PFSK-1 (cell line): ENCODE measurements at regions not wholly inside any gene's neighbourhood (a gene's known extent, or its start where the extent isn't known, plus 50 kb on each side); places are given as distances from the start of the nearest gene placed in this dataset.

Experiments used
- FOXP2 ChIP-seq: optimal IDR thresholded peaks from 2 replicates; pipeline ENCODE3; 2011; ENCODE audit warnings: borderline replicate concordance, control low read depth, inconsistent platforms; ENCODE audit not compliant: insufficient read depth; ENCODE audit errors: extremely low read length, extremely low read depth
- POLR2AphosphoS5 ChIP-seq: IDR thresholded peaks from 2 replicates; pipeline ENCODE4 v1.6.1; 2012; ENCODE audit warnings: low read depth, mild to moderate bottlenecking, control low read depth, low read length, moderate library complexity
- SIN3A ChIP-seq: IDR thresholded peaks from 2 replicates; pipeline ENCODE4 v1.6.1; 2012; ENCODE audit warnings: mild to moderate bottlenecking, low read length, moderate library complexity, borderline replicate concordance; ENCODE audit not compliant: insufficient read depth
- TAF1 ChIP-seq: IDR thresholded peaks from 2 replicates; pipeline ENCODE4 v1.6.1; 2012; ENCODE audit warnings: low read length, control low read depth, borderline replicate concordance; ENCODE audit not compliant: insufficient read depth
- TF ChIP-seq, protein P1 (sequence below), 2 experiments: IDR thresholded peaks; 2 replicates each; pipeline versions ENCODE4 v1.6.1 to v1.8.0; 2011 to 2012; ENCODE audit warnings: low read depth in 2 of 2, low read length in 2 of 2, control low read depth in 1 of 2, inconsistent platforms in 1 of 2, mild to moderate bottlenecking in 1 of 2, moderate library complexity in 1 of 2; ENCODE audit not compliant: insufficient read depth in 1 of 2

DNA sequence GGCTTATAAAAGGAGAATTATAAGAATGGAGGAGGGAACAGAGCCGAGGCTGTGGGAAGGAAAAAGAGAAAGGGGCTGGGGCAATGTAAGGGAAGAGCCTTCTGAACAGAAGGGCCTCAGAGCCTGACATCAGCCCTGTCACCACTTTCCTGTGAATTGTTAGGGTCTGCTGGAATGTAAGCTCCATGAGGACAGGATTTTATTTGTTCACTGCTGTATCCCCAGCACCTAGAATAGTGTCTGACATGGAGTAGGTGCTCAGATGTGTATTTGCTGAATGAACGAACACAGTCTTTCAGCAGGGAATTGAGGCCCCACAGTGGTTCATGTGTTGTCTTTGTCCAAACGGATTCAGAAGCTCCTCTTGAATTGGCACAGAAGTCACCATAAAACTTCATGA is 251.5 kb downstream of the OPA1 start:
- no peak for TF ChIP-seq SIN3A
- TF ChIP-seq TAF1, result no peak
- no peak for TF ChIP-seq FOXP2
- TF ChIP-seq, protein P1, sequence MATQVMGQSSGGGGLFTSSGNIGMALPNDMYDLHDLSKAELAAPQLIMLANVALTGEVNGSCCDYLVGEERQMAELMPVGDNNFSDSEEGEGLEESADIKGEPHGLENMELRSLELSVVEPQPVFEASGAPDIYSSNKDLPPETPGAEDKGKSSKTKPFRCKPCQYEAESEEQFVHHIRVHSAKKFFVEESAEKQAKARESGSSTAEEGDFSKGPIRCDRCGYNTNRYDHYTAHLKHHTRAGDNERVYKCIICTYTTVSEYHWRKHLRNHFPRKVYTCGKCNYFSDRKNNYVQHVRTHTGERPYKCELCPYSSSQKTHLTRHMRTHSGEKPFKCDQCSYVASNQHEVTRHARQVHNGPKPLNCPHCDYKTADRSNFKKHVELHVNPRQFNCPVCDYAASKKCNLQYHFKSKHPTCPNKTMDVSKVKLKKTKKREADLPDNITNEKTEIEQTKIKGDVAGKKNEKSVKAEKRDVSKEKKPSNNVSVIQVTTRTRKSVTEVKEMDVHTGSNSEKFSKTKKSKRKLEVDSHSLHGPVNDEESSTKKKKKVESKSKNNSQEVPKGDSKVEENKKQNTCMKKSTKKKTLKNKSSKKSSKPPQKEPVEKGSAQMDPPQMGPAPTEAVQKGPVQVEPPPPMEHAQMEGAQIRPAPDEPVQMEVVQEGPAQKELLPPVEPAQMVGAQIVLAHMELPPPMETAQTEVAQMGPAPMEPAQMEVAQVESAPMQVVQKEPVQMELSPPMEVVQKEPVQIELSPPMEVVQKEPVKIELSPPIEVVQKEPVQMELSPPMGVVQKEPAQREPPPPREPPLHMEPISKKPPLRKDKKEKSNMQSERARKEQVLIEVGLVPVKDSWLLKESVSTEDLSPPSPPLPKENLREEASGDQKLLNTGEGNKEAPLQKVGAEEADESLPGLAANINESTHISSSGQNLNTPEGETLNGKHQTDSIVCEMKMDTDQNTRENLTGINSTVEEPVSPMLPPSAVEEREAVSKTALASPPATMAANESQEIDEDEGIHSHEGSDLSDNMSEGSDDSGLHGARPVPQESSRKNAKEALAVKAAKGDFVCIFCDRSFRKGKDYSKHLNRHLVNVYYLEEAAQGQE (IDR thresholded peaks at IDR 0.05; ENCODE audit: insufficient read depth in 1 of 2, low read depth in 2 of 2, low read length in 2 of 2), result no peak
- TF ChIP-seq POLR2AphosphoS5, result no peak

DNA sequence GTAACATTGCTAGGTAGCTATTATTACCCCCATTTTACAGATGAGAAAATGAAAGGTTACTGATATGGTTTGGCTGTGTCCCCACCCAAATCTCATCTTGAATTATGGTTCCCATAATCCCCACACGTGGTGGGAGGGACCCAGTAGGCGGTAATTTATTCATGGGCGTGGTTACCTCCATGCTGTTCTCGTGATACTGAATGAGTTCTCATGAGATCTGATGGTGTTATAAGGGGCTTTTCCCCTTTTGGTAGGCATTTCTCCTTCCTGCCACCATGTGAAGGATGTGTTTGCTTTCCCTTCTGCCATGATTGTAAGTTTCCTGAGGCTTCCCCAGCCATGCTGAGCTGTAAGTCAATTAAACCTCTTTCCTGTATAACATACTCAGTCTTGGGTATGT is 252.1 kb downstream of the OPA1 start:
- no peak for TF ChIP-seq FOXP2
- TF ChIP-seq, protein P1 (IDR thresholded peaks at IDR 0.05; ENCODE audit: insufficient read depth in 1 of 2, low read depth in 2 of 2, low read length in 2 of 2), result no peak
- no peak for TF ChIP-seq TAF1
- TF ChIP-seq SIN3A, result no peak
- no peak for TF ChIP-seq POLR2AphosphoS5

DNA sequence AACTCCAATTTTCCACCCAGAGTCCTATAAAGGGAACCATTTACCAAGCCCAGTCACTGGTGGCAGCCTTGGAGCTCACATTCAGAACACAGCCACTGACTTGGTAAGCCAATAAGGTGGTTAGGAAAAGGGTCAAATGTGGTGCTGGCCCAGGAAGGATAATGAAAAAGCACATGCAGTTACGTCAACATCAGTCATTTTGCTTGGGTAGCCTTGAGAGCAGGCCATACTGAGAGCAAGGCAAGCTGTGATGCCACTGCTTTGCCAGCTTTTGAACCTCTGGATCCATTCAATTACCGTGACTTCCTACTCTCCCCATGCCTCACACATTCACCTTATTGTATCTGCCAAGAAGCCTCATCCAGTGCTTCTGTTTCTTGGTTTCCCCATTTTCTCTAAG is 253.6 kb downstream of the OPA1 start:
- TF ChIP-seq POLR2AphosphoS5 (no peak), TAF1 (no peak), SIN3A (no peak), FOXP2 (no peak)

DNA sequence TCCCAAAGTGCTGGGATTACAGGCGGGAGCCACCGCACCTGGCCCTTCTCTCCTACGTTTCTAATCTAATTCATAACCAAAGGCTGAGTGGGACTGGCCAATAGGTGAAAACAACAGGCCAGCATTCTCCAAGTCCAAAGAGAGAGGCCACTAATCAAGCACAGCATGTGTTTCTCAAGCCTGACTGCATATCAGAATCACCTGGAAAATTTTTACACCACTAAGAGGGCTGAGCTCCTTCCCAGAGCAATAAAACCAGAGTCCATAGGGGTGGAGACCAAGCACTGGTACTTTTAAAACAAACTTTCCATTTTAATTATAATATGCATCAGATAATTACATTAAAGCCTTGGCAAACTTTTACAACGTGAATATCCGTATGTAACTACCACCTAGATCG is 254.4 kb downstream of the OPA1 start:
- TF ChIP-seq POLR2AphosphoS5 (no peak), TAF1 (no peak), FOXP2 (no peak), SIN3A (no peak)
- TF ChIP-seq, protein P1 (IDR thresholded peaks at IDR 0.05; ENCODE audit: insufficient read depth in 1 of 2, low read depth in 2 of 2, low read length in 2 of 2), result no peak

DNA sequence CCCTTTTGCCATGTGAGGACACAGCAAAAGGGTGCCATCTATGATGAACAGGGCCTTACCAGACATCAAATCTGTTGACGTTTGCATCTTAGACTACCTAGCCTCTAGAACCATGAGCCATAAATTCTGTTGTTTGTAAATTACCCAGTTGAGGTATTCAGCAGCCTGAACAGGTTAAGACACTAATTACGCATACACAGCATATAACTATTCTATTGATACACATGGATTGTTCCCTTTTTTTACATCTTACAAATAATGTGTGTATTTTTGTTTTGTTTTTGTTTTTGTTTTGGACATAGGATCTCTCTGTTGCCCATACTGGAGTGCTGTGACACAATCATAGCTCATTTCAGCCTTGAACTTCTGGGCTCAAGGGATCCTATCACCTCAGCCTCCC is 255.5 kb downstream of the OPA1 start:
- TF ChIP-seq, protein P1 (IDR thresholded peaks at IDR 0.05; ENCODE audit: insufficient read depth in 1 of 2, low read depth in 2 of 2, low read length in 2 of 2), result no peak
- TF ChIP-seq POLR2AphosphoS5 (no peak), SIN3A (no peak), TAF1 (no peak), FOXP2 (no peak)
